ENCODE measurements at regions not wholly inside any gene's neighbourhood (a gene's known extent, or its start where the extent isn't known, plus 50 kb on each side); places are given as distances from the start of the nearest gene placed in this dataset.

- Mint-ChIP-seq H3K36me3 (no peaks in the 10 kb centered on the region), H3K4me3 (no peak overlapping the region), H3K9me3 (peaks cover 4% of the 10 kb centered on the region), H3K4me1 (peaks cover 29% of the 10 kb centered on the region), H3K27ac (no peak overlapping the region), H3K27me3 (ENCODE audit: low read depth) (no peaks in the 10 kb centered on the region)
- no peak for DNase-seq (ENCODE audit: low spot score in 2 of 2, unreplicated experiment in 2 of 2)
- TF ChIP-seq, protein P1, sequence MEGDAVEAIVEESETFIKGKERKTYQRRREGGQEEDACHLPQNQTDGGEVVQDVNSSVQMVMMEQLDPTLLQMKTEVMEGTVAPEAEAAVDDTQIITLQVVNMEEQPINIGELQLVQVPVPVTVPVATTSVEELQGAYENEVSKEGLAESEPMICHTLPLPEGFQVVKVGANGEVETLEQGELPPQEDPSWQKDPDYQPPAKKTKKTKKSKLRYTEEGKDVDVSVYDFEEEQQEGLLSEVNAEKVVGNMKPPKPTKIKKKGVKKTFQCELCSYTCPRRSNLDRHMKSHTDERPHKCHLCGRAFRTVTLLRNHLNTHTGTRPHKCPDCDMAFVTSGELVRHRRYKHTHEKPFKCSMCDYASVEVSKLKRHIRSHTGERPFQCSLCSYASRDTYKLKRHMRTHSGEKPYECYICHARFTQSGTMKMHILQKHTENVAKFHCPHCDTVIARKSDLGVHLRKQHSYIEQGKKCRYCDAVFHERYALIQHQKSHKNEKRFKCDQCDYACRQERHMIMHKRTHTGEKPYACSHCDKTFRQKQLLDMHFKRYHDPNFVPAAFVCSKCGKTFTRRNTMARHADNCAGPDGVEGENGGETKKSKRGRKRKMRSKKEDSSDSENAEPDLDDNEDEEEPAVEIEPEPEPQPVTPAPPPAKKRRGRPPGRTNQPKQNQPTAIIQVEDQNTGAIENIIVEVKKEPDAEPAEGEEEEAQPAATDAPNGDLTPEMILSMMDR (IDR thresholded peaks at IDR 0.05; ENCODE audit: unreplicated experiment) = no peak
Measured at GRCh38 chr5:136528481-136529030, 163.2 kb upstream of the TRPC7 start.

- H3K4me1 Mint-ChIP-seq = peaks cover 29% of the 10 kb centered on the region
Measured at GRCh38 chr5:136527311-136527710, 162.0 kb upstream of the TRPC7 start.

GRCh38 chr5:136526791-136527190 lies 161.4 kb upstream of the TRPC7 start:
- TF ChIP-seq, protein P1 (IDR thresholded peaks at IDR 0.05; ENCODE audit: unreplicated experiment) = no peak
- Mint-ChIP-seq H3K4me3 (no peak overlapping the region), H3K9me3 (peaks cover 4% of the 10 kb centered on the region), H3K4me1 (peaks cover 29% of the 10 kb centered on the region), H3K36me3 (no peaks in the 10 kb centered on the region), H3K27ac (no peak overlapping the region), H3K27me3 (ENCODE audit: low read depth) (no peaks in the 10 kb centered on the region)
- no peak for DNase-seq (ENCODE audit: low spot score in 2 of 2, unreplicated experiment in 2 of 2)

More at GRCh38 chr5:136527311-136527710, 162.0 kb upstream of the TRPC7 start:
- H3K27ac Mint-ChIP-seq = no peak overlapping the region
- no peak overlapping the region for H3K4me3 Mint-ChIP-seq
- H3K9me3 Mint-ChIP-seq = peaks cover 4% of the 10 kb centered on the region
- no peak for DNase-seq (ENCODE audit: low spot score in 2 of 2, unreplicated experiment in 2 of 2)
- TF ChIP-seq, protein P1 (IDR thresholded peaks at IDR 0.05; ENCODE audit: unreplicated experiment) = no peak
- no peaks in the 10 kb centered on the region for H3K36me3 Mint-ChIP-seq
- H3K27me3 Mint-ChIP-seq (ENCODE audit: low read depth) = no peaks in the 10 kb centered on the region

DNA sequence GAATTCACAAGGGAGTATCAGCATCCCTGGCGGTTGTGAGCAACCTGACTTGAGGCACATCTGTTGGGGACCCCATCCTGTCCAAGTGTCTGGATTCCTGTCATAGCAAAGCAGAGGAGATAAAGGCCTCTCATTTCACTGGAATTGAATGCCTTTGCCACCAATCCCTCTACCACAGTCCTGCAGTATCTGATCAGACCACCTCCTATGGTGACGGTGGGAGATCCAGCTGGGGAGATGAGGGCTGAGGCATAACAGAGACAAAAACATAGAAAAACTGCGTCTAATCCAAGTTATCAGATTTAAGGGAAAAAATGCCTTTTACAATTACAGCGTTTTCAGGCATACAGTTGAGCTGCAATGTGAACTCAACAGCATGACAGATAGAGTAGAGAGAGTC lies 160.7 kb upstream of the TRPC7 start:
- no peaks in the 10 kb centered on the region for H3K27me3 Mint-ChIP-seq (ENCODE audit: low read depth)
- peaks cover 29% of the 10 kb centered on the region for H3K4me1 Mint-ChIP-seq
- no peaks in the 10 kb centered on the region for H3K36me3 Mint-ChIP-seq
- DNase-seq (ENCODE audit: low spot score in 2 of 2, unreplicated experiment in 2 of 2) = no peak
- no peak overlapping the region for H3K27ac Mint-ChIP-seq
- H3K4me3 Mint-ChIP-seq = no peak overlapping the region
- TF ChIP-seq, protein P1 (IDR thresholded peaks at IDR 0.05; ENCODE audit: unreplicated experiment) = no peak
- peaks cover 4% of the 10 kb centered on the region for H3K9me3 Mint-ChIP-seq

DNA sequence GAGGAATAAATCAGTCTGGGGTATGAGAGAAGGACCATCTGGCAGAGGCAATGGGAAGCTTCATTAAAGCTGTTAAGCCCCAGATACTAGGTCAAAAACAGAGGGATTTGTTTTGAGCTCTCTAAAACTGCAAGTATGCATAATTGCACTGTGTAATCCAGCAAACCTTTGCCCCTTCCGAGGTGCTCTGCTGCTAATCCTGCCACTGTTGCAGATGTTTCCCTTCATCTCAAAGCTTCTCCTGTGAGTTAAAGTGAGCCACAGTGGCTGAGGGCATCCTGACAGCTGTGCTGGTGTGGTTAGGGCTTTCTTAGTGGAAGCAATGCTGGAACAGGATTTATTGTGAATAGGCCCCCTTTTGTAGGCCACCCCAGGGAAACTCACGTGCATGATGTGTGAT lies 160.3 kb upstream of the TRPC7 start:
- Mint-ChIP-seq H3K4me1 (peaks cover 24% of the 10 kb centered on the region), H3K9me3 (peaks cover 4% of the 10 kb centered on the region)

More for the DNA sequence above, 160.3 kb upstream of the TRPC7 start:
- Mint-ChIP-seq H3K4me3 (no peak overlapping the region), H3K36me3 (no peaks in the 10 kb centered on the region), H3K27ac (no peak overlapping the region), H3K27me3 (ENCODE audit: low read depth) (no peaks in the 10 kb centered on the region)
- DNase-seq (ENCODE audit: low spot score in 2 of 2, unreplicated experiment in 2 of 2) = no peak
- TF ChIP-seq, protein P1 (IDR thresholded peaks at IDR 0.05; ENCODE audit: unreplicated experiment) = no peak
